Fibroblast of upper back skin (primary cell): ENCODE measurements at regions not wholly inside any gene's neighbourhood (a gene's known extent, or its start where the extent isn't known, plus 50 kb on each side); places are given as distances from the start of the nearest gene placed in this dataset.
"Not testable (repeated sequence)": the region's sequence is repeated elsewhere in the genome, so short reads cannot be mapped to it uniquely, and the experiment has no call there.

Experiments
- DNase-seq: peaks from one replicate; pipeline ENCODE4 v3.0.0-alpha.2; 2013

GRCh38 chr7:131722371-131722770, 165.9 kb upstream of the PODXL start:
- DNase-seq: peak; percentile 14

GRCh38 chr7:131721660-131722059, 165.2 kb upstream of the PODXL start:
- DNase-seq: no peak

- no peak for DNase-seq
These were observed 164.3 kb upstream of the PODXL start for GRCh38 chr7:131720703-131721102.

- DNase-seq: no peak
These were observed 160.8 kb upstream of the PODXL start for GRCh38 chr7:131717181-131717580.

- no peak for DNase-seq
These were observed 142.9 kb upstream of the PODXL start for GRCh38 chr7:131699323-131699722.

GRCh38 chr7:131692131-131692960, 135.9 kb upstream of the PODXL start:
- DNase-seq: peak; percentile 39

- no peak for DNase-seq
These were observed 135.2 kb upstream of the PODXL start for GRCh38 chr7:131691454-131692130.

GRCh38 chr7:131690441-131690840, 134.0 kb upstream of the PODXL start:
- no peak for DNase-seq

GRCh38 chr7:131689662-131690234, 133.3 kb upstream of the PODXL start:
- no peak for DNase-seq

- DNase-seq: peak; percentile 58
These were observed 132.6 kb upstream of the PODXL start for GRCh38 chr7:131688738-131689661.

GRCh38 chr7:131687296-131687695, 130.9 kb upstream of the PODXL start:
- no peak for DNase-seq

GRCh38 chr7:131686833-131687232, 130.4 kb upstream of the PODXL start:
- DNase-seq: no peak

- no peak for DNase-seq
These were observed 127.2 kb upstream of the PODXL start for GRCh38 chr7:131683536-131684125.

GRCh38 chr7:131681961-131682360, 125.5 kb upstream of the PODXL start:
- DNase-seq: no peak

- DNase-seq: peak; percentile 5
These were observed 122.6 kb upstream of the PODXL start for GRCh38 chr7:131679071-131679470.

- DNase-seq: not testable (repeated sequence)
These were observed 120.4 kb upstream of the PODXL start for GRCh38 chr7:131676850-131677249.

- DNase-seq: no peak
These were observed 117.7 kb upstream of the PODXL start for GRCh38 chr7:131674131-131674530.

- DNase-seq: no peak
These were observed 117.1 kb upstream of the PODXL start for GRCh38 chr7:131673576-131673975.

- DNase-seq: no peak
These were observed 114.0 kb upstream of the PODXL start for GRCh38 chr7:131670406-131670805.

- DNase-seq: no peak
These were observed 111.3 kb upstream of the PODXL start for GRCh38 chr7:131667699-131668098.

- no peak for DNase-seq
These were observed 108.6 kb upstream of the PODXL start for GRCh38 chr7:131665021-131665420.

GRCh38 chr7:131664570-131664969, 108.1 kb upstream of the PODXL start:
- DNase-seq: no peak
